IMR-90 (cell line): ENCODE measurements at regions not wholly inside any gene's neighbourhood (a gene's known extent, or its start where the extent isn't known, plus 50 kb on each side); places are given as distances from the start of the nearest gene placed in this dataset.

Source experiments
- ATAC-seq: fragments of 200-7000 bp; cut with Tn5 transposase; 2 replicates; pipeline ENCODE4 v1.9.1; 2020; ENCODE audit warnings: low read depth, mild to moderate bottlenecking, moderate library complexity
- BruUV-seq: library from RNA; stranded (reverse); fragments of 400-500 nt; replicated peaks from 2 replicates; lab custom pipeline; 2021; lab: Mats Ljungman, UMichigan
- CTCF ChIA-PET: fragments of 300-600 bp; formaldehyde crosslinking; extraction: SDS; loops from one replicate; lab custom pipeline; 2021; ENCODE audit warnings: antibody characterized with exemption; lab: Yijun Ruan, JAX
- POLR2A ChIA-PET: fragments of 300-600 bp; sonication (Branson Sonifier 250); formaldehyde crosslinking; loops from one replicate; lab custom pipeline; 2022; ENCODE audit warnings: antibody characterized with exemption; ENCODE audit not compliant: unreplicated experiment; lab: Charles Lee
- DNase-seq: peaks from one replicate; pipeline ENCODE4 v3.0.0; 2013
- H2AFZ ChIP-seq: replicated peaks from 2 replicates; pipeline ENCODE3; 2013; ENCODE audit warnings: low read length, mild to moderate bottlenecking; ENCODE audit not compliant: poor library complexity
- H2AK5ac ChIP-seq: 2 replicates; pipeline ENCODE4 v1.6.1; 2013; ENCODE audit warnings: low read depth, low read length, inconsistent platforms
- H2AK9ac ChIP-seq: replicated peaks from 2 replicates; pipeline ENCODE3; 2013; ENCODE audit warnings: mild to moderate bottlenecking, low read depth, low read length, moderate library complexity; ENCODE audit not compliant: poor library complexity
- H2BK120ac ChIP-seq: 2 replicates; pipeline ENCODE4 v1.6.1; 2013; ENCODE audit warnings: low read depth, low read length, inconsistent platforms
- H2BK15ac ChIP-seq: 3 replicates; pipeline ENCODE4 v1.6.1; 2013; ENCODE audit warnings: low read depth, low read length, inconsistent platforms
- H2BK20ac ChIP-seq: 2 replicates; pipeline ENCODE4 v1.6.1; 2013; ENCODE audit warnings: low read depth, mild to moderate bottlenecking, inconsistent platforms, low read length, moderate library complexity
- H2BK5ac ChIP-seq: 2 replicates; pipeline ENCODE4 v1.6.1; 2013; ENCODE audit warnings: mild to moderate bottlenecking, low read depth, low read length, inconsistent platforms; ENCODE audit not compliant: poor library complexity, severe bottlenecking
- H3K14ac ChIP-seq: replicated peaks from 2 replicates; pipeline ENCODE4 v1.6.1; 2013; ENCODE audit warnings: low read depth, low read length, inconsistent platforms
- H3K18ac ChIP-seq: 2 replicates; pipeline ENCODE4 v1.6.1; 2013; ENCODE audit warnings: low read depth, low read length, control low read depth
- H3K23ac ChIP-seq: 2 replicates; pipeline ENCODE4 v1.6.1; 2013; ENCODE audit warnings: low read depth, low read length, inconsistent platforms
- H3K27ac ChIP-seq: 2 replicates; pipeline ENCODE4 v1.5.1; 2013; ENCODE audit warnings: mild to moderate bottlenecking, control low read depth, low read length; ENCODE audit not compliant: insufficient read depth
- H3K27me3 ChIP-seq: 2 replicates; pipeline ENCODE4 v1.6.1; 2013; ENCODE audit warnings: low read length; ENCODE audit not compliant: control insufficient read depth, insufficient read depth
- H3K36me3 ChIP-seq: 2 replicates; pipeline ENCODE4 v1.6.1; 2013; ENCODE audit warnings: low read length, mixed read lengths; ENCODE audit not compliant: control insufficient read depth, insufficient read depth
- H3K4ac ChIP-seq: 2 replicates; pipeline ENCODE4 v1.6.1; 2013; ENCODE audit warnings: low read depth, low read length, inconsistent platforms
- H3K4me1 ChIP-seq: 2 replicates; pipeline ENCODE4 v1.6.1; 2013; ENCODE audit warnings: low read length, mixed read lengths; ENCODE audit not compliant: control insufficient read depth, insufficient read depth
- H3K4me2 ChIP-seq: 2 replicates; pipeline ENCODE4 v1.6.1; 2013; ENCODE audit warnings: low read depth, mild to moderate bottlenecking, control low read depth, low read length, moderate library complexity
- H3K4me3 ChIP-seq: 2 replicates; pipeline ENCODE4 v1.5.1; 2013; ENCODE audit warnings: low read depth, mild to moderate bottlenecking, control low read depth, low read length, moderate library complexity; ENCODE audit not compliant: insufficient read depth
- H3K56ac ChIP-seq: 2 replicates; pipeline ENCODE4 v1.6.1; 2013; ENCODE audit warnings: low read length, inconsistent platforms; ENCODE audit not compliant: insufficient read depth; ENCODE audit errors: extremely low read depth
- H3K79me1 ChIP-seq, 2 experiments: 2 replicates each; pipeline ENCODE4 v1.6.1; 2013; ENCODE audit warnings: low read length in 2 of 2, inconsistent platforms in 1 of 2, low read depth in 1 of 2
- H3K9ac ChIP-seq: 2 replicates; pipeline ENCODE4 v1.6.1; 2013; ENCODE audit warnings: low read depth, low read length, control low read depth
- H3K9me1 ChIP-seq: 2 replicates; pipeline ENCODE4 v1.6.1; 2013; ENCODE audit warnings: low read length, inconsistent platforms; ENCODE audit not compliant: insufficient read depth
- H3K9me3 ChIP-seq: 2 replicates; pipeline ENCODE4 v1.6.1; 2013; ENCODE audit warnings: low read length; ENCODE audit not compliant: control insufficient read depth, insufficient read depth
- H4K20me1 ChIP-seq: 2 replicates; pipeline ENCODE4 v1.6.1; 2013; ENCODE audit warnings: low read length, inconsistent platforms; ENCODE audit not compliant: insufficient read depth
- H4K5ac ChIP-seq: 2 replicates; pipeline ENCODE4 v1.6.1; 2013; ENCODE audit warnings: mild to moderate bottlenecking, low read depth, low read length, control low read depth
- H4K8ac ChIP-seq, 2 experiments: 2 replicates each; pipeline ENCODE4 v1.6.1; 2013; ENCODE audit warnings: low read depth in 2 of 2, low read length in 2 of 2, control low read depth in 1 of 2, inconsistent platforms in 1 of 2
- H4K91ac ChIP-seq: 2 replicates; pipeline ENCODE4 v1.6.1; 2013; ENCODE audit warnings: low read depth, low read length, inconsistent platforms; ENCODE audit not compliant: insufficient read depth
- BHLHE40 ChIP-seq: fragments of 150-350 bp; IDR thresholded peaks from 2 replicates; pipeline ENCODE4 v1.6.1; 2016; ENCODE audit warnings: mild to moderate bottlenecking, low read depth, low read length
- CEBPB ChIP-seq: IDR thresholded peaks from 2 replicates; pipeline ENCODE4 v1.6.1; 2012; ENCODE audit warnings: low read depth, low read length, improper control_type of control experiment
- CHD1 ChIP-seq: IDR thresholded peaks from 2 replicates; pipeline ENCODE4 v1.6.1; 2012; ENCODE audit warnings: low read depth, low read length, improper control_type of control experiment
- ELK1 ChIP-seq: fragments of 150-350 bp; IDR thresholded peaks from 2 replicates; pipeline ENCODE4 v1.6.1; 2016; ENCODE audit warnings: low read depth, mild to moderate bottlenecking, low read length, moderate library complexity, borderline replicate concordance
- FOS ChIP-seq: fragments of 150-350 bp; IDR thresholded peaks from 2 replicates; pipeline ENCODE4 v1.6.1; 2016; ENCODE audit warnings: low read depth, low read length
- MAFK ChIP-seq: IDR thresholded peaks from 2 replicates; pipeline ENCODE4 v1.6.1; 2012; ENCODE audit warnings: low read depth, low read length, improper control_type of control experiment
- MAZ ChIP-seq: IDR thresholded peaks from 2 replicates; pipeline ENCODE4 v1.6.1; 2012; ENCODE audit warnings: low read depth, mild to moderate bottlenecking, low read length, improper control_type of control experiment, moderate library complexity, borderline replicate concordance
- MXI1 ChIP-seq: IDR thresholded peaks from 2 replicates; pipeline ENCODE4 v1.6.1; 2012; ENCODE audit warnings: low read depth, mild to moderate bottlenecking, low read length, moderate library complexity, borderline replicate concordance
- NFE2L2 ChIP-seq: fragments of 150-350 bp; IDR thresholded peaks from 2 replicates; pipeline ENCODE4 v1.6.1; 2016; ENCODE audit warnings: low read depth, mild to moderate bottlenecking, low read length
- POLR2A ChIP-seq: IDR thresholded peaks from 2 replicates; pipeline ENCODE4 v1.6.1; 2012; ENCODE audit warnings: mild to moderate bottlenecking, low read depth, low read length
- RAD21 ChIP-seq: IDR thresholded peaks from 2 replicates; pipeline ENCODE4 v1.6.1; 2012; ENCODE audit warnings: low read length, improper control_type of control experiment
- RCOR1 ChIP-seq: IDR thresholded peaks from 2 replicates; pipeline ENCODE4 v1.6.1; 2012; ENCODE audit warnings: mild to moderate bottlenecking, low read length, improper control_type of control experiment; ENCODE audit not compliant: insufficient replicate concordance
- RFX5 ChIP-seq: IDR thresholded peaks from 2 replicates; pipeline ENCODE4 v1.8.0; 2012; ENCODE audit warnings: low read depth, mild to moderate bottlenecking, low read length, moderate library complexity
- SMC3 ChIP-seq: fragments of 150-350 bp; IDR thresholded peaks from 2 replicates; pipeline ENCODE4 v1.6.1; 2016; ENCODE audit warnings: low read depth, mild to moderate bottlenecking, antibody characterized with exemption, low read length, moderate library complexity
- WGBS, 2 experiments: methylation state at CpG; one replicate each; pipeline versions ENCODE4 v1.1.5 to v1.1.7; 2013; ENCODE audit warnings: missing lambda C conversion rate in 2 of 2; ENCODE audit not compliant: insufficient read length in 1 of 2; ENCODE audit errors: extremely low coverage in 2 of 2; 5-methylcytosine and 5-hydroxymethylcytosine counted together
- dilution Hi-C: fragments of 300-500 bp; cut with HindIII; formaldehyde crosslinking; loops from one replicate; pipeline ENCODE4 v1.14.3; 2018; ENCODE audit warnings: low sequenced_read_pairs; ENCODE audit not compliant: unreplicated experiment
- in situ Hi-C: fragments of 300-500 bp; cut with MboI; formaldehyde crosslinking; loops from 3 replicates; pipeline ENCODE4 v1.14.3; 2019; ENCODE audit warnings: low sequenced_read_pairs, inconsistent platforms, mixed read lengths
- intact Hi-C: fragments of 100-400 bp; cut with micrococcal nuclease; formaldehyde crosslinking; loops from 2 replicates; pipeline ENCODE4 v1.10.0; 2022
- TF ChIP-seq, protein P1 (sequence below): conservative IDR thresholded peaks from 2 replicates; pipeline ENCODE4 v1.5.1; 2012; ENCODE audit warnings: mild to moderate bottlenecking, low read depth, low read length, improper control_type of control experiment

DNA sequence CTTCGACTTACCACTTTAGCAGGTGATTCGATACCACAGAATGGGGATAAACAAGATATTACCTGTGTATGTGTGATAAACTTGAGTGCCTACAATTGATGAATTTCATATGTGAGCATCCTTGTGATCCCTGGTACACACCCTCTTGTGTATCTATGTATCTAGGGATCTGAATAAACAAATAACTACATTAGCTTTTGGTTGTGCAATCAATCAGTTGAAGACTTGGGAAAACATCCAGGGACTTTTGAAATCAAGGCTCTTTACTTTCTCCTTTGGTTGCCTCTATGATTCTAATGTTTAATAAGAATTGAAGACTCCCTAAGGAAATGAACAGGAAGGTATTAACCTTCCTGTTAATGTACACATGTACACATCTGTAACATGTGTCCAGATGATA is 97.3 kb upstream of the DCC start:
- intact Hi-C loops: no loop called here

More for the DNA sequence above, 97.3 kb upstream of the DCC start:
- Histone ChIP-seq H2BK15ac (no peak overlapping the region), H3K36me3 (no peaks in the 10 kb centered on the region), H3K9ac (no peak overlapping the region), H4K5ac (no peak overlapping the region), H2AFZ (no peak overlapping the region), H3K14ac (no peak overlapping the region), H2BK5ac (no peak overlapping the region), H2AK5ac (no peak overlapping the region), H3K4ac (no peak overlapping the region), H2BK20ac (no peak overlapping the region), H4K20me1 (no peaks in the 10 kb centered on the region), H3K9me1 (no peaks in the 10 kb centered on the region), H3K4me3 (no peak overlapping the region), H3K9me3 (peaks cover 3% of the 10 kb centered on the region; the same call in 1 of the 2 replicates), H3K4me2 (no peak overlapping the region), H4K91ac (no peak overlapping the region), H3K23ac (no peak overlapping the region), H3K27me3 (no peaks in the 10 kb centered on the region), H4K8ac (no peak overlapping the region), H2AK9ac (no peak overlapping the region), H3K79me1 (no peaks in the 10 kb centered on the region), H3K4me1 (no peaks in the 10 kb centered on the region), H3K56ac (no peak overlapping the region), H3K27ac (no peak overlapping the region), H3K18ac (no peak overlapping the region), H2BK120ac (no peak overlapping the region)
- DNase-seq (no peak), ATAC-seq (no peak)
- WGBS, 2 experiments: no CpG with 5 or more reads among the region's 2 CpGs
- dilution Hi-C loops: no loop called here
- TF ChIP-seq NFE2L2 (no peak), RFX5 (no peak), ELK1 (no peak), RAD21 (no peak), RCOR1 (no peak), MAZ (no peak), MAFK (no peak), POLR2A (no peak), BHLHE40 (no peak), FOS (no peak), MXI1 (no peak), SMC3 (no peak), CHD1 (no peak), CEBPB (no peak)
- TF ChIP-seq, protein P1, sequence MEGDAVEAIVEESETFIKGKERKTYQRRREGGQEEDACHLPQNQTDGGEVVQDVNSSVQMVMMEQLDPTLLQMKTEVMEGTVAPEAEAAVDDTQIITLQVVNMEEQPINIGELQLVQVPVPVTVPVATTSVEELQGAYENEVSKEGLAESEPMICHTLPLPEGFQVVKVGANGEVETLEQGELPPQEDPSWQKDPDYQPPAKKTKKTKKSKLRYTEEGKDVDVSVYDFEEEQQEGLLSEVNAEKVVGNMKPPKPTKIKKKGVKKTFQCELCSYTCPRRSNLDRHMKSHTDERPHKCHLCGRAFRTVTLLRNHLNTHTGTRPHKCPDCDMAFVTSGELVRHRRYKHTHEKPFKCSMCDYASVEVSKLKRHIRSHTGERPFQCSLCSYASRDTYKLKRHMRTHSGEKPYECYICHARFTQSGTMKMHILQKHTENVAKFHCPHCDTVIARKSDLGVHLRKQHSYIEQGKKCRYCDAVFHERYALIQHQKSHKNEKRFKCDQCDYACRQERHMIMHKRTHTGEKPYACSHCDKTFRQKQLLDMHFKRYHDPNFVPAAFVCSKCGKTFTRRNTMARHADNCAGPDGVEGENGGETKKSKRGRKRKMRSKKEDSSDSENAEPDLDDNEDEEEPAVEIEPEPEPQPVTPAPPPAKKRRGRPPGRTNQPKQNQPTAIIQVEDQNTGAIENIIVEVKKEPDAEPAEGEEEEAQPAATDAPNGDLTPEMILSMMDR: no peak
- POLR2A ChIA-PET: no interaction called here
- in situ Hi-C loops: no loop called here
- CTCF ChIA-PET: no interaction called here
- no TSS peak for BruUV-seq
